HL-60 (cell line): ENCODE measurements at regions not wholly inside any gene's neighbourhood (a gene's known extent, or its start where the extent isn't known, plus 50 kb on each side); places are given as distances from the start of the nearest gene placed in this dataset.

Experiments used
- GABPA ChIP-seq: IDR thresholded peaks from 2 replicates; pipeline ENCODE4 v1.6.1; 2012; ENCODE audit warnings: low read depth
- POLR2AphosphoS5 ChIP-seq: IDR thresholded peaks from 2 replicates; pipeline ENCODE4 v1.6.1; 2012; ENCODE audit warnings: low read depth
- TF ChIP-seq, protein P1 (sequence below): IDR thresholded peaks from one replicate; pipeline ENCODE4 v1.5.1; 2011; ENCODE audit warnings: low read length, control low read depth, inconsistent platforms; ENCODE audit not compliant: insufficient read depth

DNA sequence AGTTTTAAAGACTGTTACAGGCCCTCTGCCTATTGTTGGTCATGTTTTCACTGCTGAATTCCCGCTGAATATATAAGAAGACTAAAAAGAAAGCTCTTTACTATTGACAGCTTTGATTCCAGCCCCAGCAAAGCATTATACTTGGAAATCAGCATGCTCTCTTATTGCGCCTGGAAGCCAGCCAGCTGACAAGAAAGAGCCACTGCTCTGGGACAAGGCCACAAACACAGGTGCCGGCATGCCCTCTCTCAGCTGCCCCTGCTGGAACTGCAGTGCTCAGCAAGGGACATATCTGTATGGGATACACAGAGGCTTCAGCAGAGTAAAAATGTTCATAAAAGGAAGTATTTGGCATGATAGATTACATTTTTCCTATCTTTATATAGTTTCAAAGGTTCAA, 523.9 kb downstream of the ADRA2A start:
- TF ChIP-seq, protein P1, sequence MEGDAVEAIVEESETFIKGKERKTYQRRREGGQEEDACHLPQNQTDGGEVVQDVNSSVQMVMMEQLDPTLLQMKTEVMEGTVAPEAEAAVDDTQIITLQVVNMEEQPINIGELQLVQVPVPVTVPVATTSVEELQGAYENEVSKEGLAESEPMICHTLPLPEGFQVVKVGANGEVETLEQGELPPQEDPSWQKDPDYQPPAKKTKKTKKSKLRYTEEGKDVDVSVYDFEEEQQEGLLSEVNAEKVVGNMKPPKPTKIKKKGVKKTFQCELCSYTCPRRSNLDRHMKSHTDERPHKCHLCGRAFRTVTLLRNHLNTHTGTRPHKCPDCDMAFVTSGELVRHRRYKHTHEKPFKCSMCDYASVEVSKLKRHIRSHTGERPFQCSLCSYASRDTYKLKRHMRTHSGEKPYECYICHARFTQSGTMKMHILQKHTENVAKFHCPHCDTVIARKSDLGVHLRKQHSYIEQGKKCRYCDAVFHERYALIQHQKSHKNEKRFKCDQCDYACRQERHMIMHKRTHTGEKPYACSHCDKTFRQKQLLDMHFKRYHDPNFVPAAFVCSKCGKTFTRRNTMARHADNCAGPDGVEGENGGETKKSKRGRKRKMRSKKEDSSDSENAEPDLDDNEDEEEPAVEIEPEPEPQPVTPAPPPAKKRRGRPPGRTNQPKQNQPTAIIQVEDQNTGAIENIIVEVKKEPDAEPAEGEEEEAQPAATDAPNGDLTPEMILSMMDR = no peak
- TF ChIP-seq POLR2AphosphoS5 (no peak), GABPA (no peak)
